Vagina (tissue), 2 donors: ENCODE measurements at regions not wholly inside any gene's neighbourhood (a gene's known extent, or its start where the extent isn't known, plus 50 kb on each side); places are given as distances from the start of the nearest gene placed in this dataset.
"Not testable (repeated sequence)": the region's sequence is repeated elsewhere in the genome, so short reads cannot be mapped to it uniquely, and the experiment has no call there.

Experiments
- DNase-seq, 2 donors: peaks; one replicate each; pipeline ENCODE4 v3.0.0-alpha.2; 2017; ENCODE audit errors: extremely low spot score in 2 of 2
- H3K27ac ChIP-seq: fragments of 200-600 bp; sonication (generic); one replicate; pipeline ENCODE4 v1.5.1; 2019
- H3K27me3 ChIP-seq: fragments of 200-600 bp; sonication (generic); one replicate; pipeline ENCODE4 v1.5.1; 2019
- H3K36me3 ChIP-seq, 2 donors: fragments of 200-600 bp; sonication (generic); one replicate each; pipeline ENCODE4 v1.5.1; 2017 to 2019
- H3K4me1 ChIP-seq: fragments of 200-600 bp; sonication (generic); one replicate; pipeline ENCODE4 v1.5.1; 2019
- H3K4me3 ChIP-seq, 2 donors: fragments of 200-600 bp; sonication (generic); 1 replicate in 1 of 2; 2 replicates in 1 of 2; pipeline ENCODE4 v1.5.1; 2016 to 2019
- H3K9me3 ChIP-seq: fragments of 200-600 bp; sonication (generic); one replicate; pipeline ENCODE4 v1.5.1; 2019
- POLR2A ChIP-seq, 2 donors: fragments of 450-650 bp; IDR thresholded peaks; one replicate each; pipeline ENCODE4 v1.6.1; 2017; ENCODE audit warnings: antibody characterized with exemption in 2 of 2, mild to moderate bottlenecking in 2 of 2, moderate library complexity in 2 of 2
- POLR2AphosphoS5 ChIP-seq, 2 donors: sonication (generic); formaldehyde crosslinking; IDR thresholded peaks; one replicate each; pipeline ENCODE4 v1.9.0; 2017; ENCODE audit warnings: antibody characterized with exemption in 2 of 2, mild to moderate bottlenecking in 2 of 2, low read depth in 1 of 2; ENCODE audit not compliant: insufficient read depth in 1 of 2
- intact Hi-C: fragments of 100-400 bp; cut with DNase I; formaldehyde crosslinking; loops from one replicate; pipeline ENCODE4 v1.15.1; 2023
- TF ChIP-seq, protein P1 (sequence below), 3 experiments: fragments of 450-650 bp in 2 of 3; fragments of 200-600 bp in 1 of 3; sonication (generic) in 1 of 3; IDR thresholded peaks; one replicate each; pipeline ENCODE4 v1.5.1; 2017 to 2019; ENCODE audit warnings: antibody characterized with exemption in 3 of 3, mild to moderate bottlenecking in 2 of 3, moderate library complexity in 2 of 3

DNA sequence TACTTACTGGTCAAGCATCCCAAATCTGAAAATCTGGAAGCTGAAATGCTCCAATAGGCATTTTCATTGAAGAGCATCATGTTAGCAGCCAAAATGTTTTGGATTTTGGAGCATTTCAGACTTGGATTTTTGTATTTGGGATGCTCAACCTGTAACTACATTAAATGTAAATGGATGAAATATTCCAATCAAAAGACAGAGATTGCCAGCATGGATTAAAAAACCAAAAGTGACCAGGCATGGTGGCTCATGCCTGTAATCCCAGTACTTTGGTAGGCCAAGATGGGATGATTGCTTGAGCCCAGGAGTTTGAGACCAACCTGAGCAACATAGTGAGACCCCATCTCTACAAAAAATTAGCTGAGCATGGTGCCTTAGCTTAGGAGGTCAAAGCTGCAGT, 110.3 kb downstream of the URB2 start:
- no peak overlapping the region for H3K27ac ChIP-seq
- TF ChIP-seq POLR2A (IDR thresholded peaks at IDR 0.05) = no peak
- no peak for TF ChIP-seq POLR2AphosphoS5 (IDR thresholded peaks at IDR 0.05; ENCODE audit: insufficient read depth in 1 of 2, low read depth in 1 of 2)
- TF ChIP-seq, protein P1, sequence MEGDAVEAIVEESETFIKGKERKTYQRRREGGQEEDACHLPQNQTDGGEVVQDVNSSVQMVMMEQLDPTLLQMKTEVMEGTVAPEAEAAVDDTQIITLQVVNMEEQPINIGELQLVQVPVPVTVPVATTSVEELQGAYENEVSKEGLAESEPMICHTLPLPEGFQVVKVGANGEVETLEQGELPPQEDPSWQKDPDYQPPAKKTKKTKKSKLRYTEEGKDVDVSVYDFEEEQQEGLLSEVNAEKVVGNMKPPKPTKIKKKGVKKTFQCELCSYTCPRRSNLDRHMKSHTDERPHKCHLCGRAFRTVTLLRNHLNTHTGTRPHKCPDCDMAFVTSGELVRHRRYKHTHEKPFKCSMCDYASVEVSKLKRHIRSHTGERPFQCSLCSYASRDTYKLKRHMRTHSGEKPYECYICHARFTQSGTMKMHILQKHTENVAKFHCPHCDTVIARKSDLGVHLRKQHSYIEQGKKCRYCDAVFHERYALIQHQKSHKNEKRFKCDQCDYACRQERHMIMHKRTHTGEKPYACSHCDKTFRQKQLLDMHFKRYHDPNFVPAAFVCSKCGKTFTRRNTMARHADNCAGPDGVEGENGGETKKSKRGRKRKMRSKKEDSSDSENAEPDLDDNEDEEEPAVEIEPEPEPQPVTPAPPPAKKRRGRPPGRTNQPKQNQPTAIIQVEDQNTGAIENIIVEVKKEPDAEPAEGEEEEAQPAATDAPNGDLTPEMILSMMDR (IDR thresholded peaks at IDR 0.05) = no peak
- peaks cover 15% of the 10 kb centered on the region for H3K9me3 ChIP-seq
- no peaks in the 10 kb centered on the region for H3K4me1 ChIP-seq
- DNase-seq = no peak
- intact Hi-C loops = no loop called here
- no peaks in the 10 kb centered on the region for H3K27me3 ChIP-seq
- H3K4me3 ChIP-seq = no peak overlapping the region
- H3K36me3 ChIP-seq = no peaks in the 10 kb centered on the region

DNA sequence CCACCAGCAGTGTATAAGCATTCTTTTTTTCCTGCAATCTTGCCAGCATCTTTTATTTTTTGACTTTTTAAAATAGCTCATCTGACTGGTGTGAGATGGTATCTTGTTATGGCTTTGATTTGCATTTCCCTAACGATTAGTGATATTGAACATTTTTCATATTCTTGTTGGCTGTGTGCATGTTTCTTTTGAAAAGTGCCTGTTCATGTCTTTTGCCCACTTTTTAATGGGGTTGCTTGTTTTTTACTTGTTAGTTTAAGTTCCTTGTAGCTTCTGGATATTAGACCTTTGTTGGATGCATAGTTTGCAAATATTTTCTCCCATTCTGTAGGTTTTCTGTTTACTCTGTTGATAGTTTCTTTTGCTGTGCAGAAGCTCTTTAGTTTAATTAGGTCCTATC, 116.6 kb downstream of the URB2 start:
- H3K27me3 ChIP-seq, H3K4me3 ChIP-seq, H3K36me3 ChIP-seq, DNase-seq, H3K9me3 ChIP-seq, H3K27ac ChIP-seq, H3K4me1 ChIP-seq, intact Hi-C loops: not testable (repeated sequence)

DNA sequence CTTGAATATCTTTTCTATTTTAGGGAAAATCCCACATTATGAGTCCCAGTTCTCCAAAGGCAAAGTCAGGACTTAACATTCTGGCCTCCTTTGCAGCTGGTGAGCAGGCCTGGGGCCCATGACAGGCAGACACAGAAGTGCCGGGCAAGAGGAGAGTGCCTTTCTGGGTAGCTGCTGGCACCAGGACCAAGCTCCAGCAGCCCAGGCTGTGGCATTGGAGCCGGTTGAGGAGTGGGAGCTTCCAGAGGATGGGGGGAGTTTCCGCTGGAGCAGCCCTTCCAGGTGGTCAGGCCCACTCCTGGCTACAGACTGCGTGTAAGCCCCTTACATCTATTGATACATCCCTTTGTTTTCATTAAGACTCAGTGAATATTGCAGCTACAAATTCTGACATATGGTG, 123.9 kb downstream of the URB2 start:
- Histone ChIP-seq H3K27ac (no peak overlapping the region), H3K36me3 (no peaks in the 10 kb centered on the region), H3K27me3 (no peaks in the 10 kb centered on the region), H3K9me3 (no peaks in the 10 kb centered on the region), H3K4me3 (no peak overlapping the region), H3K4me1 (no peaks in the 10 kb centered on the region)
- intact Hi-C loops = no loop called here
- no peak for DNase-seq
- TF ChIP-seq, protein P1 (IDR thresholded peaks at IDR 0.05) = no peak
- TF ChIP-seq POLR2A (IDR thresholded peaks at IDR 0.05) = no peak
- no peak for TF ChIP-seq POLR2AphosphoS5 (IDR thresholded peaks at IDR 0.05; ENCODE audit: insufficient read depth in 1 of 2, low read depth in 1 of 2)

DNA sequence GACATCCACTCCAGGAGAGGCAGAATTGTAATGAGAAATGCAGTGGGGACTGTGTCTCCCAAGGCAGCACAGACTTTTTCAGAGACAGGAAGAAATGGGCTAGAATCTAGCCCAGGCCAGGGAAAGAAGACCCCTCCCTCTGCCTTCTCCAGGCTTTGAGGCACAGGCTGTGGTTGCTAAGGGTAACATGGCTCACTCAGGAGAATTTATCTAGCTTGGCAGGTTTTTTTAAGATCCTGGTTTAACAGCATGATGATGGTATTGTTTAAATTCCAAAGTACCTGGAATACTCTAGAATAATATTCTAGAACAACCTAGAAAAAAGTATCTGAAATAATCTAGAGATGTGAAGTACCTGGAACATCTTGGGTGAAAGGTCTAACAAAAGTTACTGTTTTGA, 125.6 kb downstream of the URB2 start:
- intact Hi-C loops = no loop called here
- no peaks in the 10 kb centered on the region for H3K4me1 ChIP-seq
- H3K9me3 ChIP-seq = no peaks in the 10 kb centered on the region
- H3K27ac ChIP-seq = no peak overlapping the region
- no peaks in the 10 kb centered on the region for H3K27me3 ChIP-seq
- no peak overlapping the region for H3K4me3 ChIP-seq
- no peak for DNase-seq
- H3K36me3 ChIP-seq = no peaks in the 10 kb centered on the region
- TF ChIP-seq POLR2AphosphoS5 (IDR thresholded peaks at IDR 0.05; ENCODE audit: insufficient read depth in 1 of 2, low read depth in 1 of 2) = no peak
- TF ChIP-seq, protein P1 (IDR thresholded peaks at IDR 0.05) = no peak

DNA sequence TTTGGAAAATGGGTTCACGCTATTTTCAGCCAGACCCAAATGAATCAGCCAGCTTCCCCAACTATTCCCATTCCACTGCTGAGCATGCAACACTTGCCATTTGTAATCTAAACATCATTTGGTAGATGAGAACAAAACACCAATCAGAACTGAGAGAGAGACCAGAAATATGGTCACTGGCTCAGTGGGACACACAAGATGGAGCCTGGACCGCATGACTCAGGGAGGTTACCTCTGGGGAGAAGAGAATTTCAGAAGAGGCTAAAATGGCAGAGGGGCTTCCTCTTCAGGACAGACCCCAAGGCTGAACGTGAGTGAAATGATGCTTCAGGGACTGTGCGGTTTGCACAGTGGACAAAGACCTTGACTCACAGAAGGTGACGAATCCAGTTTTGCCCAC, 126.6 kb downstream of the URB2 start:
- no peak for TF ChIP-seq POLR2A (IDR thresholded peaks at IDR 0.05)
- TF ChIP-seq POLR2AphosphoS5 (IDR thresholded peaks at IDR 0.05; ENCODE audit: insufficient read depth in 1 of 2, low read depth in 1 of 2) = no peak
- TF ChIP-seq, protein P1 (IDR thresholded peaks at IDR 0.05) = no peak
- intact Hi-C loops = no loop called here

More for the DNA sequence above, 126.6 kb downstream of the URB2 start:
- Histone ChIP-seq H3K9me3 (no peaks in the 10 kb centered on the region), H3K27ac (no peak overlapping the region), H3K27me3 (no peaks in the 10 kb centered on the region), H3K4me3 (no peak overlapping the region), H3K4me1 (no peaks in the 10 kb centered on the region), H3K36me3 (no peaks in the 10 kb centered on the region)
- DNase-seq = no peak
